GM19238 (cell line): ENCODE measurements at regions not wholly inside any gene's neighbourhood (a gene's known extent, or its start where the extent isn't known, plus 50 kb on each side); places are given as distances from the start of the nearest gene placed in this dataset.

Experiments used
- DNase-seq: peaks from one replicate; pipeline ENCODE4 v3.0.0; 2011; ENCODE audit warnings: low spot score; ENCODE audit not compliant: insufficient read length

GRCh38 chr1:8115769-8116167, 89.7 kb upstream of the ERRFI1 start:
- DNase-seq, result no peak

DNA sequence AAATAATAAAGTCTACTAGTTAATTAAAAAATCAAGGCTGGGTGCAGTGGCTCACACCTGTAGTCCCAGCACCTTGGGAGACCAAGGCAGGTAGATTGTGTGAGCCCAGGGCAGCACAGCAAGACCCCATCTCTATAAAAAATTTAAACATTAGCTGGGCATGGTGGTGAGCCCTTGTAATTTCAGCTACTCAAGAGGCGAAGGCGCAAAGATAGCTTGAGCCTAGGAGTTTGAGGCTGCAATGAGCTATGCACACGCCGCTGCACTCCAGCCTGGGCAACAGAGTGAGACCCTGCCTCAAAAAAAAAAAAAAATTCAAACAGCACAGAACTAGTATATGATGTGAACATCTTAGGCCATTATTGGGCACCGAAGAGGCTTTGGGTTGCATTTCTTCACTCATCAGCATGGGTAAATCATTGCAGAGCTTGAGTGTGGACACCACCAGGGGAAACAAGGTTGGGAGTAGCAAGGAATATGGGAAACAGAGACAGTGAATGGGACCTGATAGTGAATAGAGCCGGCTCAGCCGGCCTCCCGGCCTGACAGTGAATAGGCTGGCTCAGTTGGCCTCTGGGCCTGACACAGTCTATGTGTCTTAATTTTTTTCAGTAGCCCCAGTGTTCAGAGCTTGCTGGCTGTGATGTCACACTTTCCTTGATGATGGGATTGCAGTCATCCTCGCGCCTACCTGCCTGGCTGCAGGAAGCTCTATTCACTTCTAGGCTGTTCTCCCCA, 89.1 kb upstream of the ERRFI1 start:
- no peak for DNase-seq

- no peak for DNase-seq
These were observed 87.4 kb upstream of the ERRFI1 start for GRCh38 chr1:8113262-8114220.

DNA sequence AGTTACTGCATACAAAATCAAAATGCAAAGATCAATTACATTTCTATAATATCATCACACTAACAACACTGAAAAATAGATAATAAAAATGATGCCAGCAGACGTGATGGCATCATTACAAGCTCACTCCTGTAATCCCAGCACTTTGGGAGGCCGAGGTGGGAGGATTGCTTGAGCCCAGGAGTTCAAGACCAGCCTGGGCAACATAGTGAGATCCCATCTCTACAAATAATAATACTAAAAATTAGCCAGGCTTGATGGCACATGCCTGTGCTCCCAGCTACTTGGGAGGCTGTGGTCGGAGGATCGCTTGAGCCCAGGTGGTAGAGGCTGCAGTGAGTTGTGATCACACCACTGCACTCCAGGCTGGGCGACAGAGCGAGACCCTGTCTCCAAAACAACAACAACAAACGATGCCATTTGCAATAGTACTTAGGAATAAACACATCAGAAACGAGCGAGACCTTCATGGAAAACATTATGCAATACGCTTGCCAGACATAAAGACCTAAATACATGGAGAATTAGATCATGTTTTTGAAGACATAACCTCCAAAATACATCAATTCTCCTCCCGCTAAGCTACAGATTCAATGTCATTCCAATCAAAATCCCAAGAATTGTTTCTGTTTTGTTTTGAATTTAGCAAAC, 86.6 kb upstream of the ERRFI1 start:
- no peak for DNase-seq

GRCh38 chr1:8111560-8111959, 85.5 kb upstream of the ERRFI1 start:
- DNase-seq, result no peak

DNA sequence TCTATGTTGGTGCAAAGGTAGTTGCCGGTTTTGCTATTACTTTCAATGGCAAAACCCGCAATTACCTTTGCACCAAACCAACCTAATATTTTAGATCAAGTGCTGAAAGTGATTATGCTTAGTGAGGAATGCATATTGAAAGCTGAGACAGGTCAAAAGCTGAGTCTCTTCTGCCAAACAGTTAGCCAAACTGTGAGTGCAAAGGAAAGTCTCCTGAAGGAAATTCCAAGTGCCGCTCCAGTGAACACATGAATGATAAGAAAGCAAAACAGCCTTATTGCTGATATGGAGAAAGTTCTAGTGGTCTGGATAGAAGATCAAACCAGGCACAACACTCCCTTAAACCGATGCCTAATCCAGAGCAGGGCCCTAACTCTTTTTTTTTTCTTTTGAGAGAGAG, 83.1 kb upstream of the ERRFI1 start:
- no peak for DNase-seq

- DNase-seq, result no peak
These were observed 81.8 kb upstream of the ERRFI1 start for GRCh38 chr1:8107897-8108296.

DNA sequence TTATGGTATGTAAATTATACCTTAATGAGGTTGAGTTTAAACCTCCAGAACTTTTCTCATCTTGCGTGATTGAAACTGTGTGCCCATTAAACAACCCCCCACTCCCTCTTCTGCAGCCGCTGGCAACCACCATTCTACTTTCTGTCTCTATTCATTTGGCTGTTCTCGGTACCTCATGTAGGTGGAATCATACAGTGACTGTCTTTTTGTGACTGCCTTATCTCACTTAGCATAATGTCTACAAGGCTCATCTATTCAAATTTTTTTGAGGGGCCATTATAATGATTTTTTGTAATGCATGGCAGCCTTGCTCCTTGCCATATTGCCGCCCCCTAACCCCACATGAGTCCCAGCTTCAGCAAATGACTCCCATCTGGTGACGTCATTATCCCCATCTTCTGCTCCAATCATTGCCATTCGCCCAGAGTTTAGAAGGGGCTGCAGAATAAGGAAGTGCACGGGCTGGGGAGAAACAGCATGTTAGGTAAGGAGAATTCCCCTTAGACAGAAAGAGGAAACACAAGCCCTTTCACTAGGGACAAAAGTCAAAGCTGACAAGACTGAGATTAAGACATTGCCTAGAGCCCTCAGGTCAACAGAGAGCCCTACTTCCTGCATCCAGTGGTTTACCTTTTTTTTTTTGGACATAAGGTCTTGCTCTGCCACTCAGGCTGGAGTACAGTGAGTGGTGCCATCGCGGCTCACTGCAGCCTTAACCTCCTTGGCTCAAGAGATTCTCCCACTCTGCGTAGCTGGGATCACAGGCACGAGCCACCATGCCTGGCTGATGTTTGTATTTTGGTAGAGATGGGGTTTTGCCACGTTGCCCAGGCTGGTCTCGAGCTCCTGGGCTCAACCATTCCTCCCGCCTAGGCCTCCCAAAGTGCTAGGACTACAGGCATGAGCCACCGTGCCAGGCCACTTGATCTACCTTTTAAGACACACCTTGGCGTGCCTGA, 78.4 kb upstream of the ERRFI1 start:
- no peak for DNase-seq

DNA sequence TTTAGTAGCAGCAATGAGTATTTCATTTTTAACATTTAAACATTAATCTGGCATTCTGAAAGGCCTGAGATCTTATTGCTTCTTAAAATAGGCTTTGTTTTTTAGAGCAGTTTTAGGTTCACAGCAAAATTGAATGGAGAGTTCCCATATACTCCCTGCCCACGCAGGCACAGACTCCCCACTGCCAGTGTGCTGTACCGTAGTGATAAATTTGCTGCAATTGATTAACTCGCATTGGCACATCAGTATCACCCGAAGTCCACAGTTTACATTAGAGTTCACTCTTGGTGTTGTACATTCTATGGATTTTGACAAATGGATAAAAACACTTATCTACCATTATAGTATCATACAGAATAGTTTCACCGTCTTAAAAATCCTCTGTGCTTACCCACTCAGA, 71.8 kb upstream of the ERRFI1 start:
- no peak for DNase-seq

DNA sequence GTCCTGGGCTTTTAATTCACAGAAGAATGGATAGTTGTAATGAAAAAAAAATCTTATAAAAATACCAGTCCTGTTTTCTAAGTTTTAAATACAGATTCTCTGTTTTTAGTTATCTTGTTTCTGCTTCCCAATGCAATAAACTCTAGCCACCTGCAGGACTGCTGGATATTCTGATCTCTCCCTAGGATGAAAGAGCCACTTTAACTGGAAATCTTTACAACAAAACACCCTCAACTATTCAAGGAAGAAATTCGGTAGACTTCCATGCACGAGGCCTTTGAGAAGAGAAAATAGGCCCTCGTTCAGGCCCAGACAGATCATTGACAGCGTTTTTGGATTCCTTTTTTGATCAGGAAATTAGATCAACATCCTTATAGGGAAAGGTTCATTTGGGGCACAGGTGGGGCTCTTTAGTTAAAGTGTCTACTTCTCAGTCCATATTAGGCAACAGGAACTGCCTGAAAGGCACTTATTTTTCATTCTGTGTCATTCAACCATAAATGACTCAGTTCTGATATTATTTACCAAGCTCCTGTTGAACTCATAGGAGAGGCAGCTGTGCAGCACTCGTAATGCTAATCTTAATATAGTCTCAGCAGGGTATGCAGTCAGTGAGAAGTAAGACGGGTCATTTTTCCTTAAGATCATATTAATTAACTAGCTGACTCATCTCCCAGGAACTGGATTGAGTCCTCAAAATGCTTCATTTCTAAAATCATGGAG, 71.1 kb upstream of the ERRFI1 start:
- no peak for DNase-seq

DNA sequence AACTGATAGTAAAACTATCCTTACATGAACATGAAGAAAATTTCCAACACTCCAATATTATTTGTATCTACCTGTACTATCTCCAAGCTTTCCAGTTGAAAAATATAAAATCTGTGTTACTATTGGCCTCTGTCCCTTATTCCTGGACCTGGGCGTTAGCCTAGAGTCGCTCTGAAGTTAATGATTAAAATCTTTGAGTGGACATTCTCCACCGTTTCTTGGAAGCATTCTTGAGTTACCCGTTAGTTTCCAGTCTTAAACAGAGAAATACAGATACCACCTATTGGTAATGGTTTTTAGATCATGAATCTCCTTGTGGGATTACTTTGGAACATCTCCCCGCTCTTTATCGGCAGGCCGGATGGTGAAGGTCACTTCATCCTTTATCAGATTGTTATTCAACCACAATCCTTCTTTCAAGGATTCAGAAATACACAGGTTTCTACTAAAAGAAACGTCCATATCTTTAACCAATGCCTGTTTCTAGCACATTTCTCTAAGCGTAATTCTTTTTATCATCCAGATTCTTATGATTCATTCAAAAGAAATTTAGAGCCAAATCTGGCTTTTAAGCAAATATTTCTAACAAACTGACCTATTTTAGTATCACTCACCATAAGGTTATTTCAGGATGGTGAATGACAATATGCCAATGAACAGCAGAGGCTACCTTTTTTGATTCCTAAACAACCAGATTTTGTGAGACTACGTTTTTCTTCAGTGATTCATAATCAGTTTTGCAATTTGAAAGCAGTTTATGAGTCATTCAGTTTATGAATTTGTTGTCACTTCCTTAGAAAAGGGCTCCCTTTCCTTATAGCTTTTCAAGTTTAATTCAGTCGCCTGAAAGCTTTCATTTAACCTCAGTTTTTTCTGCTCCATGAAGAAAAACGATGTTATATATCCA, 70.2 kb upstream of the ERRFI1 start:
- no peak for DNase-seq

- no peak for DNase-seq
These were observed 69.5 kb upstream of the ERRFI1 start for GRCh38 chr1:8095584-8095983.

DNA sequence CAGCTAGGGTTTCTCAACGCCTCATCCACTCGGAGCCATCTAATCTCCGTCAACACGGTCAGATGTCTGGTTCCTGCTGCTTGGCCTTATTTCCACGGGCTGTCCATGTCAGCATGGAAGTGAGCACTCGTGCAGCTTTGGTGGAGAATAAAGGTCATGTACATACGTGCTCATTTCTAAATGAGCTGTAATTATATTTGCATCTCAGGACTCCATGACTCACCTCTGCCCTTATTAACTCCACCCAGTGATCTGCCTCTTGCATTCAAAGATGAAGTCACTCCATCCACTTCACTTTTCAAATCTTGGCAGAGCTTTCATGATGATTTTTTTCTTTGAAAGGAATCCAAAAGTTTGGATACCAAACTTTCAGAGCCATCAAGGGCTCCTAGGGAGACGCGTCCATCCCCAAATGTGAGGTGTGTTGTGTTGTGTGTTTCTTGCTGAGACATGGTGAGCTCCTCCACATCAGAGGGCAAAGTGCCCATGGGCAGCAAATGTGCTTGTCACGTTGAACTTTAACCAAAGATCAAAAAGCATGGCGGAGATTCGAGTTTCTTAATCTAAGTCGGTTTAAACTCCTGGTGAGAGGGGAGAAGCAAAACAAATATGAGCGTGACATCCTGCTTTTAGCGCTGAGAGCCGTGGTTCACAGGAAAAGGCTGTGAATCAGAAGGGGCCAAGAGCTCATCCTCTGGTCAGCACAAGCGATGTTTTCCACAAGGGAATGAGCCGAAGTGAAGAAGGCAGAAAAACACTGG, 68.6 kb upstream of the ERRFI1 start:
- DNase-seq, result no peak

DNA sequence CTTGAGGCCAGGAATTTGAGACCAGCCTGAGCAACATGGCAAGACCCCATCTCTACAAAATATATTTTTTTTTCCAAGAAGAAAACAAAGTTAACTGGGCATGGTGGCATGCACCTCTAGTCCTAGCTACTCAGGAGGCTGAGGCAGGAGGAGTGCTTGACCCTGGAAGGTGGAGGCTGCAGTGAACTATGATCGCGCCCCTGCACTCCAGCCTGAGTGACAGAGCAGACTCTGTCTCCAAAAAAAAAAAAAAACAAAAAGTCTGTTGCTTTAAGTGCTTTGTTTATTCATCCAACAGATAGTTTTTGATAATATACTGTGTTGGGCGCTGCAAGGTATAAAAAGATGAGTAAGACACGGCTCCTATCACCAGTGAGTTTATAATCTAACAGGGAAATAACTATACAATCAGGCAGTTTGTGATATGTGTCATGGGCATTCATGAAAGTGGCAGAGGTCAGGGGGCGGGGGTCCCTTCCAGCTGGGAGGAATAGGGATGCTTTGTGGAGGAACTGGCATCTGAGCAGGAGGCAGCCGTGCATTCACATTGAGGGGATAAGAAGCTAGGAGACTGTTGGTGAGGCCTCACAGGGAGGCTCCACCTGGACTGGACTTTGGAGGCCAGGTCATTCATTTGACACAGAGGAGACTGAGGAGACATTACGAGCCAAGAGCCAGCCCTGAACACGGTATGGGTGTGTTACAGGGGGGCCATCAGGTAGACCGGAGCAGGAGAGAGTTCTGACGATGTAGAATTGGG, 67.3 kb upstream of the ERRFI1 start:
- DNase-seq, result no peak

- DNase-seq, result no peak
These were observed 66.5 kb upstream of the ERRFI1 start for GRCh38 chr1:8092657-8093056.

- no peak for DNase-seq
These were observed 65.6 kb upstream of the ERRFI1 start for GRCh38 chr1:8091691-8092090.

- DNase-seq, result no peak
These were observed 64.2 kb upstream of the ERRFI1 start for GRCh38 chr1:8090241-8090702.
